Esophagus muscularis mucosa (tissue), 4 donors: ENCODE measurements at regions not wholly inside any gene's neighbourhood (a gene's known extent, or its start where the extent isn't known, plus 50 kb on each side); places are given as distances from the start of the nearest gene placed in this dataset.
"Not testable (repeated sequence)": the region's sequence is repeated elsewhere in the genome, so short reads cannot be mapped to it uniquely, and the experiment has no call there.

Source experiments
- DNase-seq: peaks from one replicate; pipeline ENCODE4 v3.0.0-alpha.2; 2017; ENCODE audit errors: extremely low spot score
- H3K27ac ChIP-seq, 4 donors: fragments of 200-600 bp; sonication (generic); replicated peaks in 1 of 4; 1 replicate in 3 of 4; 2 replicates in 1 of 4; pipeline ENCODE4 v1.5.1; 2016 to 2019; ENCODE audit warnings: mild to moderate bottlenecking in 1 of 4
- H3K27me3 ChIP-seq, 4 donors: fragments of 200-600 bp; sonication (generic); one replicate each; pipeline versions ENCODE4 v1.5.1 to v1.6.0; 2016 to 2019
- H3K36me3 ChIP-seq, 4 donors: fragments of 200-600 bp; sonication (generic); one replicate each; pipeline ENCODE4 v1.5.1; 2016 to 2019
- H3K4me1 ChIP-seq, 4 donors: fragments of 200-600 bp; sonication (generic); one replicate each; pipeline ENCODE4 v1.5.1; 2016 to 2019
- H3K4me3 ChIP-seq, 4 donors: fragments of 200-600 bp; sonication (generic); 1 replicate in 2 of 4; 2 replicates in 2 of 4; pipeline ENCODE4 v1.5.1; 2016 to 2019; ENCODE audit warnings: mild to moderate bottlenecking in 4 of 4, moderate library complexity in 1 of 4
- H3K9me3 ChIP-seq, 4 donors: fragments of 200-600 bp; sonication (generic); 1 replicate in 3 of 4; 2 replicates in 1 of 4; pipeline ENCODE4 v1.5.1; 2016 to 2019
- CTCF ChIP-seq, 3 experiments: fragments of 200-600 bp in 2 of 3; fragments of 450-650 bp in 1 of 3; sonication (generic) in 2 of 3; IDR thresholded peaks; one replicate each; pipeline ENCODE4 v1.5.1; 2017 to 2019; ENCODE audit warnings: antibody characterized with exemption in 3 of 3, mild to moderate bottlenecking in 2 of 3, moderate library complexity in 1 of 3
- EP300 ChIP-seq: sonication (generic); formaldehyde crosslinking; IDR thresholded peaks from one replicate; pipeline ENCODE4 v1.6.1; 2017; ENCODE audit warnings: antibody characterized with exemption
- POLR2A ChIP-seq: fragments of 450-650 bp; IDR thresholded peaks from one replicate; pipeline ENCODE4 v1.6.1; 2017; ENCODE audit warnings: antibody characterized with exemption, moderate library complexity, mild to moderate bottlenecking, low read depth
- POLR2AphosphoS5 ChIP-seq, 2 donors: sonication (generic); formaldehyde crosslinking; IDR thresholded peaks; one replicate each; pipeline ENCODE4 v1.6.1; 2017; ENCODE audit warnings: antibody characterized with exemption in 2 of 2
- WGBS: methylation state at CpG from one replicate; pipeline ENCODE4 v1.1.5; 2018; 5-methylcytosine and 5-hydroxymethylcytosine counted together
- intact Hi-C: fragments of 100-400 bp; cut with DNase I; formaldehyde crosslinking; loops from one replicate; pipeline ENCODE4 v1.15.1; 2023

DNA sequence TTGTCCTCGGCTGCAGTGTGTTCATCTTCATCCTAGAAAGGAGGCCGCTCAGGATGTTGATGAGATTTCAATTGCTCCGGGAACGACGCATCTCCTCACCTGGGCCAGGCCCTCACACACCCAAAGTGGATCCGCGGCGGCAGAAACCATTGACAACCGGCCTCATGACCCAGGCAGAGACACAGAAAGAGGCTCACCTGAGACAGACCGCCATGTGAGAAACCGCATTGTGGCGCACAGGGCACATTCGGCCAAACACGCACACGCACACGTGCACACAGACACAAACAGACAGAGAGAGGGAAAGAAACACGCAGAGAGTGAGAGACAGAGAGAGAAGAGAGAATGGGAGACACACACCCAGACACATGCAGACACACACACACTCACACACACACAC lies 3879.3 kb downstream of the SRGAP2C start:
- intact Hi-C loops, H3K27ac ChIP-seq, DNase-seq, H3K4me3 ChIP-seq, H3K36me3 ChIP-seq, H3K4me1 ChIP-seq, H3K27me3 ChIP-seq: not testable (repeated sequence)
- peaks cover 0 to 25% (median 7%) of the 10 kb centered on the region in 4 donors for H3K9me3 ChIP-seq
- 85% methylated on average over 9 of the region's 17 CpGs for WGBS

GRCh38 chr1:125064481-125064880 lies 3879.7 kb downstream of the SRGAP2C start:
- no peak overlapping the region for H3K27ac ChIP-seq
- H3K9me3 ChIP-seq = peaks cover 0 to 29% (median 11%) of the 10 kb centered on the region in 4 donors
- TF ChIP-seq POLR2AphosphoS5 (IDR thresholded peaks at IDR 0.05) = no peak
- TF ChIP-seq CTCF (IDR thresholded peaks at IDR 0.05) = no peak
- TF ChIP-seq POLR2A = no peak
- no peak for TF ChIP-seq EP300
- 86% methylated on average over 9 of the region's 21 CpGs for WGBS
- intact Hi-C loops = no loop called here
- H3K4me1 ChIP-seq = no peaks in the 10 kb centered on the region
- no peak for DNase-seq
- no peaks in the 10 kb centered on the region for H3K27me3 ChIP-seq
- H3K4me3 ChIP-seq = no peak overlapping the region
- no peaks in the 10 kb centered on the region for H3K36me3 ChIP-seq

- H3K36me3 ChIP-seq = no peaks in the 10 kb centered on the region
- 86% methylated on average over 36 of the region's 37 CpGs for WGBS
- H3K4me3 ChIP-seq = no peak overlapping the region
- TF ChIP-seq POLR2AphosphoS5 (IDR thresholded peaks at IDR 0.05) (no peak), POLR2A (no peak), CTCF (IDR thresholded peaks at IDR 0.05) (no peak), EP300 (no peak)
- H3K27ac ChIP-seq = no peak overlapping the region
- H3K4me1 ChIP-seq = no peaks in the 10 kb centered on the region
- no peak for DNase-seq
- no peaks in the 10 kb centered on the region for H3K27me3 ChIP-seq
- peaks cover 0 to 36% (median 18%) of the 10 kb centered on the region in 4 donors for H3K9me3 ChIP-seq
- intact Hi-C loops = no loop called here
Observed at GRCh38 chr1:125065092-125065820, 3880.5 kb downstream of the SRGAP2C start.

DNA sequence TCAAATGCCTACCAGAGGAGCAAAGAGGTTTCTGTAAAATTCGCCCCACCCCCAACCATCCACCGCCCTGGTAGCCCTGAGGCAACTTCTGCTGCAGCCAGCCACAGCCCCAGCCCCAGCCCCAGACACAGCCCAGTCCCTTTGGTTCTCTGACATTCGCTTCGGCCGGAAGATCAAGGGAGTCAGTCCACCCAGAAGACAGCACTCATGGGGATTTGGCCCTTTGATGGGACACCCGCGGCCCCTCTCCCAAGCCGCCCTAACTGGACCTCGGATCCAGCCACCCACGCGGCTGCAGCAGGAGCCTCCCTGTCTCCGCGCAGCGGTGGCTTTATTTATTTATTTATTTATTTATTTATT lies 3881.0 kb downstream of the SRGAP2C start:
- Histone ChIP-seq H3K9me3 (peaks cover 0 to 42% (median 20%) of the 10 kb centered on the region in 4 donors), H3K36me3 (no peaks in the 10 kb centered on the region), H3K27me3 (no peaks in the 10 kb centered on the region), H3K4me1 (no peaks in the 10 kb centered on the region), H3K4me3 (no peak overlapping the region), H3K27ac (no peak overlapping the region)
- intact Hi-C loops = no loop called here
- WGBS = 73% methylated on average over 14 of the region's 14 CpGs
- no peak for DNase-seq
- TF ChIP-seq POLR2AphosphoS5 (IDR thresholded peaks at IDR 0.05) (no peak), POLR2A (no peak), EP300 (no peak), CTCF (IDR thresholded peaks at IDR 0.05) (no peak)

DNA sequence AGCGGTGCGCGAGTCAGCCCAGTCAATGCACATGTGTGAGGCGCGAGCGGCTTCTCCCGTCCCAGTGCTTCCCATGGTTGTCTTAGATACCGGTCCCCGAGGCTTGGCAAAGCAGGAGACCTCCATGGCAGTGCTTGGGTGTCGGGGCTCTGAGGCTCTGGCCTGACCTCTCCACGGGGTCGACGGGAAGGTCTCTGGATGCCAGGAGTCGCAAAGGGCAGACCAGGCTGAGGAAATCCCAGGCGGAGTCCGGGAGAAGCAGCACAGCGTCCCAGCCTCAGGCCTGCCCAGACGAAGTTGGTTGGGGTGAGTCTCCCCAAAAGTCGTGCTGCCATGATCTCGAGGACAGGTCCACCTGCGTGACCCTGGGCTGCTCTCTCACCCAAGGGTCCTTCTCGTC lies 3881.6 kb downstream of the SRGAP2C start:
- no peak for TF ChIP-seq EP300
- no peak for TF ChIP-seq POLR2AphosphoS5 (IDR thresholded peaks at IDR 0.05)
- no peak for TF ChIP-seq CTCF (IDR thresholded peaks at IDR 0.05)
- no peak for TF ChIP-seq POLR2A
- Histone ChIP-seq H3K4me1 (no peaks in the 10 kb centered on the region), H3K36me3 (no peaks in the 10 kb centered on the region), H3K9me3 (peaks cover 0 to 45% (median 25%) of the 10 kb centered on the region in 4 donors), H3K4me3 (no peak overlapping the region), H3K27ac (no peak overlapping the region), H3K27me3 (no peaks in the 10 kb centered on the region)
- intact Hi-C loops = no loop called here
- WGBS = 85% methylated on average over 15 of the region's 22 CpGs
- DNase-seq = no peak

DNA sequence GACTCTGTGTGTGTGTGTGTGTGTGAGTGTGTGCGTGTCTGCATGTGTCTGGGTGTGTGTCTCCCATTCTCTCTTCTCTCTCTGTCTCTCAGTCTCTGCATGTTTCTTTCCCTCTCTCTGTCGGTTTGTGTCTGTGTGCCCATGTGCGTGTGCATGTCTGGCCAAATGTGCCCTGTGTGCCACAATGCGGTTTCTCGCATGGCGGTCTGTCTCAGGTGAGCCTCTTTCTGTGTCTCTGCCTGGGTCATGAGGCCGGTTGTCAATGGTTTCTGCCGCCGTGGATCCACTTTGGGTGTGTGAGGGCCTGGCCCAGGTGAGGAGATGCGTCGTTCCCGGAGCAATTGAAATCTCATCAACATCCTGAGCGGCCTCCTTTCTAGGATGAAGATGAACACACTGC lies 3882.1 kb downstream of the SRGAP2C start:
- H3K4me1 ChIP-seq, H3K27ac ChIP-seq, H3K4me3 ChIP-seq, H3K36me3 ChIP-seq, intact Hi-C loops, H3K27me3 ChIP-seq, DNase-seq: not testable (repeated sequence)
- 89% methylated on average over 10 of the region's 13 CpGs for WGBS
- peaks cover 0 to 45% (median 27%) of the 10 kb centered on the region in 4 donors for H3K9me3 ChIP-seq
